ENCODE measurements at regions not wholly inside any gene's neighbourhood (a gene's known extent, or its start where the extent isn't known, plus 50 kb on each side); places are given as distances from the start of the nearest gene placed in this dataset.

GRCh38 chr5:108437425-108437824 is 55.5 kb upstream of the FBXL17 start:
- no peak for DNase-seq

GRCh38 chr5:108436696-108437095 is 54.8 kb upstream of the FBXL17 start:
- DNase-seq, result no peak

- DNase-seq, result no peak
Observed at GRCh38 chr5:108433600-108433999, 51.7 kb upstream of the FBXL17 start.

GRCh38 chr5:108432024-108432423 is 50.1 kb upstream of the FBXL17 start:
- peak; percentile 48 for DNase-seq
